HG02885 (cell line): ENCODE measurements at regions not wholly inside any gene's neighbourhood (a gene's known extent, or its start where the extent isn't known, plus 50 kb on each side); places are given as distances from the start of the nearest gene placed in this dataset.

Experiments used
- ATAC-seq: cut with Tn5 transposase; IDR thresholded peaks from one replicate; pipeline ENCODE4 v1.9.1; 2021; ENCODE audit warnings: mild to moderate bottlenecking; ENCODE audit not compliant: unreplicated experiment, poor library complexity

DNA sequence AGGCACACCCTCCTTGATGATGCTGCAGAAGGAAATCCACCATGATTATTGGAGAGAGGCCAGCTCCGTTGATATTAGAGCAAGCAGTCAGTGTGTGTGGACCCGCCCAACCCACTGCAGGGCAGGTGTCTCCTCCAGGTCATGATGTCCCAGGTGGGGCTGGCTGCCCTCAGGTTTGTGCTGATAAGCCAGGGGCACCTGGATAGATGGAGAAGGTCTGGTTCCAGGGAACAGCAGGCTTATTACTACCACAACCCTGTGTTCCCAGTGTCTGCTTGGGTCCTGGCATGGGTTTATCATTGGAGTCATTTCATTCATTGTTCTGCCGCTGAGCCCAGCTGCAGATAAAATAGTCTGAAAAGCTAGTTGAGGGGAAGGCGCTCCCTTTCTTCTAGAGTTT, 181.1 kb upstream of the NECTIN1 start:
- ATAC-seq = no peak

DNA sequence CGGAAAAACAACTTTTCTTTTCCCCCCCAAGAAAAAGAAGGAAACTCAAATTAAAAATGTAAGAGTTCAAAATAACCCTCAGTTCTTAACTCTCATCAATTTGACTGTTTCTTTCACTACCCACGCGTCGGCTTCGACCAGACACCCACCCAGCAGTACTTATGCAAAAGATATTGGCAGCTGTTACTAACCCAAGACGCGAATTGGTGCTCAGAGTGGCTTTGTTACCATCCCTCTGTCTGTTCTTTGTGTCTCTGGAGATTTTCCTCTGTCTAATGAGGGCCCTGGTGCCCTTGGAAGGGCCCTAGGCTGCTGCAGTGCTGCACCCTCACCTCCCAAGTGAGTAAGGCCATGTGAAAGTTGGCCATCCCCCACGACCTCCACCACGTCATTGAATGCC, 180.5 kb upstream of the NECTIN1 start:
- ATAC-seq = no peak

DNA sequence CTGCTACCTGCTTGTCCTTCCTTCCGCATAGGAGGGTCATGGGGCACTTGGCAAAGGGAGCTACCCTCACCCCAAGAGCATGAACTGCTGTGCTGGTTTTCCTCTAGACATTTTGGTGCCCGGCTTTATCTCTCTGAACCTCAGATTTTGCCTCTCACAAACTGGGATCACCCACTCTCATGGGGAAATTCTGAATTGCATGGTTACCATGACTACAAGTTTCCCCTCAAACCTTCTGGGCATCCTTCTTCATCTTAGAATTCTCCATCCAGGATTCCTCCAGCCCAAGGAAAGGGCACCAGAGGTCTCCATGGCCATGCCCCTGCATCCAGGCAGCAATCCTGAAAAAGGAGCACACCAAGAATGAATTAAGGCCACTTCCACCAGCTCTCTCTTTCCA, 180.1 kb upstream of the NECTIN1 start:
- ATAC-seq = no peak

DNA sequence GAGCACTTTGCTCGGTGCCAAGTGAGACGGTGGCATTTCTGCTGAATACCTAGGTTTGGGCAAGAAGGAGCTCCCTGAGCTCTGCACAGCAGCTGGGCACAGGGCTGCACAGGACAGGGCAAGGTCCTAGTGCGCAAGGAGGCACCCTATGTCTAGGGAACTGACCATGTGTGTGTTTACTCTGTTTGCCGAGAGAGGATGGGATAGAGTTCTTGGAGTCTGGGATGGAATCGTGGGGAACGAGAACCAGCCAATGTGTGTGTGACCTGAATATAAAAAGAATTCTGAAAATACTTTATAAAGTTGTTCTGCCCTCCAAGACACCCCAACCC, 179.5 kb upstream of the NECTIN1 start:
- no peak for ATAC-seq

DNA sequence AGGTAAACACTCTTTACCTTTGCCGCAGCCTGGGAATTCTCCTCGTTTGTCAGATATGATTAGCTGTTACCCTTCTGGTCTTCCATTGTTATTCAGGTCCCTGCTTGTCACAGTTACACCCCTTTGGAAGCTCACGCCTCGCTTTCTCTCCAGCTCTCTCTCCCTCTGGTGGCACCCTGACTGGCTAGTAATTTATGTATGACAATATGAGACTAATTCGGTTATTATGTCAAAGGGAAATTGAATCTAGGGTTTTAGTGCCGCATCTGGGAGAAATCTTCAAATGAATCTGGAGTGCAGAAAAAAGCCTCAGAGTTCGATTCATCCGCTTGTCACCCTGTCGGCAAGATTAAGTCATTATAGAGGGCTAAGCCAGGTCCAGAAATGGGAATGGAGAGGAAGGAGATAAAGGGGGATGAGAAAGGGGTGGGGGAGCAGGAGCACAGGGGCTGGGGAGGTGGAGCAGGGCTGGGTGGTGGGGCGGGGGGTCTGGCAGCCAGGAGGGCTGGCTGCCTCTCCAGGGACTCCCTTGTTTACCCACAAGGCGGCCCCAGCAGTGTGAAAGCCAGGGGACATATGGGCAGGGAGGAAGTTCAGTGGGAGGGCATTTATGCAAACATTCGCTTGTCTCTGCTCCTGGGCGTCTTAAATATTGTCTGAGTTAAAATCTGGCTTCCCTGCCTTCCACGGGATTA, 179.0 kb upstream of the NECTIN1 start:
- no peak for ATAC-seq

DNA sequence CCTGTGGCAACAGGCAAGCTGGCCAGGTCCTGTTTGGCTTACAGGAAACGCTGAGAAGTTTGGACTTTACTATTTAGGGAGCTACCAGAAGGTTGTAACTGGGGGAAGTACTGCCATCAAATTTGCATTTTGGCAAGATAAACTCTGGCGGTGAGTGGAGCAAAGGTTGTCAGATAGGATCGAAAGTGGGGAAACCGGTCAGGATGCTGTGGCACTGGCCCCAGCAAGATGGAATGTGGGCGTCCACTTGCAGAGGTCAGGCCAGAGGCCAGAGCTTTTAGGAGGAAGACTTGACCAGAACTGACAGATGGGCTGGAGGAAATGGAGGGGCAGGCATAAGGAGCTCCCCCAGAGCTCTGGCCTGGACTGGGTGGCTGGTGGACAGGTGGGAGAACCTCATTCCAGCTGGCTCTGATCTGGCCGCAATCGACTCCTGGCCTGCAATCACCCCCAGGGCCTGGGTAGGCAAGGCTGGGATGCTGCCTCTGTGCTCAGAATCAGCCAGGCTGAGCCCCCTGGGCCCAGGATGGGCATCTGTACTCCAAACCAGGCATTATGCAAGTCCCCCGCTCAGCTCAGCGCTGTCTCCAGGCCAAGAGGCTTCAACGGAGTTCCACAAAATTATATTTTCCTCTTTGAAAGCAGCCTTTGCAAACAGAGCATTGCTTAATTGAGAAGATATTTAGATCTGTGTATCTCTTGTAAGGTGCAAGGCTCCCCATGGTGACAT, 178.3 kb upstream of the NECTIN1 start:
- ATAC-seq = no peak

DNA sequence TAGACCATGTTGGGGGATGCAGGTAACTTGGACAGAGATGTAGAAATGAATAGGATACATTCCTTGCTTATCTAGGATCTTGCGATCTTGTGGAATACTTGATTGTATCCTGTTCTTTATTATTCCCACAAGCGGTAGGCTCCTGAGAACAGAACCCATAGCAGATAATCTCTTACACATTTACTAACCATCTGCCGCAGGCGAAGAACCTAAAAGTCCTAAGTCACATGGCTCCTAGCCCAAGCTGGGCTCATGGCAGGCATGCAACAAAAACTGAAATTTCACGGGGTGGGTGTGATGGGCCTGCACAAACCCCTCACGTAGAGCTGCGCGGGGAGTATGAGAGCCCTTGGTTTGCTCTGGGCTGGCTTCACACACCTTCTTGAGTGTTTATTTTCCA, 177.4 kb upstream of the NECTIN1 start:
- no peak for ATAC-seq

DNA sequence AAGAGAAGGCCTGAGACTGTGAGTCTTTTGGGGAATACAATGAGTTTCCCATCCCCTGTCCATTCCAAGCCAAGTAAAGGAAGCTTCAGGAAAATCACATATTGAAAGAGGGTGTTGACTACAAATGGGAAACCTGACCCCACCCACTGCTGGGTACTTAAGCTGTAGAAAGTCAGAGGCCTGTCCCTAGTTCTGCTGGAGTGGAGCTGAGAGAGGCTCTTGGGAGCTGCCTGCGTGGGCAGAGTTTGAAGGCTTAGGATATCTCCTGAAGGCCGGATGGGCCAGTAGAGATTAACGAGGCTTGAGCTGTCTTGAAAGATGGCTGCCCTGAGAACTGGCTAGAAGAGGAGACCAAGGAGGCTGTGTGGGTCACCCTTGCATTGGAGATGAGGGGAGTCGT, 176.2 kb upstream of the NECTIN1 start:
- ATAC-seq = no peak

DNA sequence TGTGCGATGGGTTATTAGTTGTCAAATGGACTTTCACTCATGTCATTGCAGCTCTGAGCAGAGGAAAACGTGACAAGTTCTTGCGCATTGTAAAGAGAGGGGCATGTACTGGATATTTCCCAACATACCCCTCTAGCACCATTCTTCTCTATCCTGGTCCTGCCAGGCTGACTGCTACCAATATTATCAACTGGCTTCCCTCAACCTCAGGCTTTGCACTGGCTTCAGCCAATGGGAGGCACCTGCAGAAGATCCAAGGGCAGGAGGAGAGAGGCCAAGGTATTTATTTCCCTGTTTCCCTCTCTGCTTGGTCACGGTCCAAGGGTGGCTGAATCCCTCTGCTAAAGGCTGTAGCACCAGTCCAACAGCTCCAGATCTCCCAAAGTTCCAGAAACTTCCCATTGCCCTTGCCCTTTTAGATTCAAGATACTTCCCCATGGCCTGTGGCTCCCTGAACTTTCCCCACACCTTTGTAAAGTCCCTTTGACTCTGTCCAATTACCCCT, 175.6 kb upstream of the NECTIN1 start:
- no peak for ATAC-seq

DNA sequence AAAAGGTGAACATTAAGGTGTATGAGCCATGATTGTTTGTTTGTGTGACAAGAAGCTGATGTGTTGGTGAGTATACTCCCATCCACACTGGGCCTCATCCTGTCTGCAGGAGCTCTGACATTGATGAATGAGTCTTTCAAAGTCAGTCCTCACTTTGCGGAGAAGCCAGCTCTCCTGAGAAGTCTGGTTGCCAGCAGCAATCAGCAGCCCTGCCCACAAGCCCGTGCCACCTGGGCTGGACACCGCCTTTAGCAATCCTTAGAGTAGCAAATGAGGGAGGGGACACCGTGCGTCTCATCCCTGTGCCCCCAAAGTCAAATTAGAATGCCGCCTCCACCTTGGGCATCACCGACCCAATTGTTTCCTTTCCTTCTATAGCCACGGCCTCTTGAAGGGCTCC, 174.8 kb upstream of the NECTIN1 start:
- ATAC-seq = no peak

DNA sequence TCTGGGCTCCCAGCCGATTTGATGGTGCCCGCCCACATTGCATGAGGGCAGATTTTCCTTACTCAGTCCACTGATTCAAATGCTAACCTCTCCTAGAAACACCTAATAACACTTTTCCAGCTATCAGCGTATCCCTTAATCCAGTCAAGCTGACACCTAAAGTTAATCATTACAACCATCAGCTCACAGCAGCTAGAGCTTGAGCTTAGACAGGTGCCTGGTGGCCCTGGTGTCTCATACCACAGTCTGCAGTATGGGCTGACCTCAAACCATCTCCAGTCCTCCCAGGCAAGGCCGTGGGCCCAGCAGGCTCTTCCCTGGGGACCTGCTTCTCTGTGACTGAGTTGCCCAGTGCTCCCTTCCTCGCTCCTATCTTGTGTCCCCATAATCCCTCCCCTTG, 174.4 kb upstream of the NECTIN1 start:
- no peak for ATAC-seq

DNA sequence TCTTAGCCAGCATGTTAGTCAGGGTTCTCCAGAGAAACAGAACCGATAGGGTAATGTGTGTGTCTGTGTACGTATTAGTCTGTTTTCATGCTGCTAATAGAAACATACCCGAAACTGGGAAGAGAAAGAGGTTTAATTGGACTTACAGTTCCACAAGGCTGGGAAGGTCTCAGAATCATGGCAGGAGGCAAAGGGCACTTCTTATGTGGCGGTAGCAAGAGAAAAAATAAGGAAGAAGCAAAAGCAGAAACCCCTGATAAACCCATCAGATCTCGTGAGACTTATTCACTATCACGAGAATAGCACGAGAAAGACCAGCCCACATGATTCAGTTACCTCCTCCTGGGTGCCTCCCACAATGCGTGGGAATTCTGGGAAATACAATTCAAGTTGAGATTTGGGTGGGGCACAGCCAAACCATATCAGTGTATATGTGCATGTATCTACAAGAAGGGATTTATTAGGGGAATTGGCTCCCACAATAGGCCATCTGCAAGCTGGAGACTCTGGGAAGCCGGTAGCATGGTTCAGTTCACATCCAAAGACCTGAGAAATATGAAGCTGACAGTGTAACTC, 173.7 kb upstream of the NECTIN1 start:
- ATAC-seq = no peak

DNA sequence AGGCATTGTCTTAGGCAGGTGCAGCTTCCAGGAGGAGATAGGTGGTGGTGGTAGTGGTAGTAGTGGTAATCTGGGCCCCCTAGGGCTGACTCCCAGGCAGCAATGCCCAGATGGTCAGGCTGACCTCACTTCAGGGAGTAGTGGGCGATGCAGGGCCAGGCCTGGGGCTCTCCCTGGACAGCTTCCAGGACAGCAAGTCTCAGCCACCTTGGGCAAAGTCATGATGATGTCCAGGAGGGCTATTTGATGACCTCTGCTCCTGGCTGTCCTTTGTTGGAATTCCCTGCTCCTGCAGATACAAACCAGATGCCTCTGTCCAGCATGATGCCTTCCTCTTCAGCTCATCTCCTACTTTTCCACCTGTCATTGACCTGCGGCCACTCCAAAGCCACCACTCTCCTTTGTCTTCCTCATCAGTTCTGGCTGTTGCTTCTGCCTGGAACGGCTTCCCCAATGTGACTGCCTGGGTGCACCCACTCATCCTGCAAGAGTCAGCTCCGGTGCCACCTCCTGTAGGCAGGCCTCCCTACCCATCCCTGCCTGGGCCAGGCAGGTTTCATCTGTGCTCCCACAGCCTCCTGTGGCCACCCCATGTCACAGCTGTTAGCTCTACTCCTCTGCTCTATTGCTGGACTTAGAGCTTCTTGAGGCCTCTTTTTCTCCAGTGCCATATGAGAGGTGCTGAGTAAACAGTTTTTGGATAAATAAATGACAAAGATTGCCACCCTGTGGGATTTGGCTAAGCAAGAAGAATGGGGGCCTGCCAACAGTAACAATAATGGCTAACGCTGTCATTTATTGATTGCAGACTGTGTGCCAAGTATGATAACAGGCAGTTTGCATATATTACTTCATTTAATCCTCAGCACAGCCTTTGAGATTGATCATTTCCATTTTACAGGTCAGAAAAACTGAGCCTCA, 172.9 kb upstream of the NECTIN1 start:
- ATAC-seq = no peak

DNA sequence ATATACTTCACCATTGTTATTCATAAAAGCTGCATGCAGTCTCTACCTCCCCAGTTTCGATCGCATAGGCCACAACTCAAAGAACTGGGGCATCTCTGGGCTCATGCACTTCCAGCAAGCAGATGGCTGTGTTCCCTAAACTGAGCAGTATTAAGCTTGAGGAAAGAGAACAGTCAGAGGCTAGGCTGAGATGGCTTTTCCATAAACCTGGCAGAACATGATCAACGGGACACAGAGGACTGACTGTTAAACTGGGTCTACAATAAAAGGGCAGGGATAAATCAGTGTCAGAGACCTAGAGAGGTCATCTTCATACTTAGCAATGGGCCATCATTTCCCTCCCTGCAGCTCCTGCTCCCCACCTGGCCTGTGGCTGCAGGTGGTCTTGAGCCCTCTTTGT, 171.0 kb upstream of the NECTIN1 start:
- ATAC-seq = no peak

DNA sequence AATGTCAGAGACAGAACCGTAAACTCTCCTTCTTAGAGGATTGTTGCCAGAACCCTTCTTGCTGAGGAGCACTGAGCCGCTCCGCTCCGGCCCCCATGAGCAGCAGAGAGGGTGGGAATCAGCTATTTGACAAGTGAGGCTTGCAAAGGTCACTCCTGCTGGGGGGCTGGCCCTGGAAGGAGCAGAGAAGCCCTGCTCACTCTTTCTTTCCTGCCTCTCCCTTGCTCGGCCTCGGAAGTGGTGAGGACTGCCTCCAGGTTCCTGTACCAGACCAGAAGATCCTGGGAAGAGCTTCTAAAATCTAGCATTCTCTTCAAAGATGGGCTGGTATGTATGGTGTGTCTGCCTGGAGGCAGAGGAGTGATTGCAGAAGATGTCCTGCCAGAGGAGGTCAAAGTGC, 168.6 kb upstream of the NECTIN1 start:
- no peak for ATAC-seq

DNA sequence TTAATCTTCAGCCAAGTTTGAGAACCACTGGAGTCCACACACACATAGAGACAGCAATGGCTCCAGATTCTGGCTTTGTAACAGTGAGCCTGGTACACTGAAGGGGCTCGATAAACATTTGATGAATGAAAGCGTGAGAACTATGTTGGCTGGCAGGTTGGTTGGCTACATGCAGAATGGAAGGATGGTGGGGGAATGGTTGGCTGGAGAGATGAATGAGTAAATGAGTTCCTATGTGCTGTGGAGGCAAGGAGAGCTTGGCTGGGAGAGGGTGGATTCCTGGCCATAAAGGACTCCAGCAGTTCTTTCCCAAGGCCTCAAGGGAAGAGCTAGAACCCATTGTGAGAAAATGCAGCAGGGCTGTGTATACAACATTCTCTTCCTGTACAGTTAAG, 168.0 kb upstream of the NECTIN1 start:
- no peak for ATAC-seq

DNA sequence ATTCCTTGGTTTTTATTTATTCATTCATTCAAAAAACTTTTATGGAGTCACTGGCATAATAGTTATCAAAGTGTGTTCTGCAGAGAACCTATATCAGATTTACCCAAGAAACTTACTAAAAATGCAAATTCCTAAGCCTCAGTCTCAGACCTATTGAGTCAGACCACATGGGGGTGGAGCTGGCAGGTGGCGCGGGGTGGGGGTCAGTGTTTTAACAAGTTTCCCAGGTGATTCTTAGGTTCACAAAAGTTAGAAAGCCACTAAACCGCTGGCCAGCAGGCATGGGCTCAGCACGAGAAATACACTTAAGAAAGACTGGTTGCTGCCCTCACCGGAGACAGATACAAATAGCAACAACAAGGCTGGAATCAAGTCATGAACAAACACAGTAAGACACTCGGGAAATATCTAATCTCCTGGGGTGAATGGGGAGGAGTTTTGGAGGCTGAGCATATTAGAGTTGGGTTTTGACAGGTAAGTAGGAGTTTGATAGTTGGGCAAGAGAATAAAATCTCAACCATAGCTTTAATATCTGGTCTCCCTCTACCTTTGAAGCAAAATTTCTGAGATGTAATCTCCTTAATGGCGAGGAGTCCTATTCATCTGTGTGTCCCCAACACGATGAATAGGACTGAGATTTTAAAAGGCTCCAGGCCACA, 167.5 kb upstream of the NECTIN1 start:
- ATAC-seq = no peak

DNA sequence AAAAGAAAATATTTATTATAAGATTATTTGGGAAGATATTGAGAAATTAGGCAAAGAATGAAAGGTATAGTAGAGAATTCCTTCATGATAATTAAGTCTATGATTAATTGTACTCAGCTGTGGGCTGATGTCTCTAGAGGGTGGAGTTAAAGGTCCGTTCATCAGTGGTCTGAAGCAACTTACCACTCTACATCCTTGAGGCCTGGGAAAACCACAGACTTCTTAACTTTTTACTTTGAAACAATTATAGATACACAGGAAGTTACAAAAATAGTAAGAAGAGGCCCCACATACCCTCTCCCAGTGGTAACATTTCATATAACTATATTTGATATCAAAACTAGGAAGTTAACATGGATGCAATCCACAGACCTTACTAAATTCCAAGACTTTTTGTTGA, 167.0 kb upstream of the NECTIN1 start:
- no peak for ATAC-seq

DNA sequence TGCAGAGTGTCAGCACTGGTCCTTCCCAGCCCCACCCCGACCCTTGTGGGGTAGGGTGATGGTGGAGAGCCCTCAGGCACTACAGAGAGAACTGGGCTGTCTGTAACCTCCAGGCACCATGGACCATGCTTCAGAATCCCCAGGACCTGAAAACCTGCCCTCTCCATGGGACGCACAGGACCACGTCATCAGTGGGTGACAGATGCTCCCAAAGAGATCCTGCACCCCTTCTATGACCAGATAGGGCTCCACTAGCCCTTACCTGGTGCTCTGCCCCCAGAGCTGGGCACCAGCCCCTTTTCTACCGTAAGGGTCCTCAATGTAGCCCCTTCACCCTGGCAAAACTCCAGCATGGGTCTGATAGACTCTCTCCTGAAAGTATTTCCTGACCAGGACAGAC, 165.9 kb upstream of the NECTIN1 start:
- no peak for ATAC-seq

DNA sequence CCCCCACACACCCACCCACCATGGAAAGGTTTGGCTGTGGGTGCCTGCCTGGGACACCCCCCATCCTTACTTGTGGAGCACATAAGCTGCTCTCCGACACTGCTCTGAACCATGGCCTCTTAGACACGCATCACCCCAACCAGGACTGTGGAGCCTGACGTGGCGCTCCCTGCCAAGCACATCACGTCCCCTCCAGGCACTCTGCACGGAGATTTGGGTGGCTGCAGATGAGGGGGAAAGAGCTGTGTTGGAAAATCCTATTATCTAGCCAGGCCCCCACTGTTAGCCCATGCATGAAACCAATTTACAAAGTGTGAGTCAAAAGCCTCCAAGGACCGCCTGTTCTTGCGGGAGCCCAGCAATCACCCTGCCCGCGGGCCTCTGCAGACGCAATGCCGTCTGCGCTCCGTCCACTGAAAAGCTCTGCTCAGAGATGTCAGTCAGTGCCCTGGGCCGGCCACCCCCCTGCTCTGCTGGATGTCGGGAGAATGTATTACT, 163.4 kb upstream of the NECTIN1 start:
- no peak for ATAC-seq
